ENCODE measurements at regions not wholly inside any gene's neighbourhood (a gene's known extent, or its start where the extent isn't known, plus 50 kb on each side); places are given as distances from the start of the nearest gene placed in this dataset.

DNA sequence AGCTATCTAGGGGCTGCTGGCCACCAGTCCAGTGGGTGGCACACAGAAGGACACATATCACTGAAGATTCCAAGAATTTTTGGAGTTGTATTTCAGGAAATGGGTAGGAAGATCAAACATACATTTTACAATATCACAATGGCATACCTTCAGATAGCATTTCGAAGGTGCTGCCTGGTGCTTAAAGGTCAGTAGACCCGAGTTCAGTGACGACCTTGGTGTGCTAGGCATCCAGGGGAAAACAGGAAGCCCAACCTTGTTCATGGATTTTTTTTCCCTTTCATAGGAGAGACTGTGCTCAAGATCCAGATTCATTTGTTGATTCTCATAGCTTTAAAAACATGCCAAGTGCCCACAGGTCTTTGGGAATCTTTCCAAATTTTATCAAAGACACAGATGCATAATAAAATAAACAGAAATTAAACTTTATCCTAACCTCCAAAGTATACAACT lies 51.0 kb upstream of the RCBTB2 start:
- TF ChIP-seq, protein P1, sequence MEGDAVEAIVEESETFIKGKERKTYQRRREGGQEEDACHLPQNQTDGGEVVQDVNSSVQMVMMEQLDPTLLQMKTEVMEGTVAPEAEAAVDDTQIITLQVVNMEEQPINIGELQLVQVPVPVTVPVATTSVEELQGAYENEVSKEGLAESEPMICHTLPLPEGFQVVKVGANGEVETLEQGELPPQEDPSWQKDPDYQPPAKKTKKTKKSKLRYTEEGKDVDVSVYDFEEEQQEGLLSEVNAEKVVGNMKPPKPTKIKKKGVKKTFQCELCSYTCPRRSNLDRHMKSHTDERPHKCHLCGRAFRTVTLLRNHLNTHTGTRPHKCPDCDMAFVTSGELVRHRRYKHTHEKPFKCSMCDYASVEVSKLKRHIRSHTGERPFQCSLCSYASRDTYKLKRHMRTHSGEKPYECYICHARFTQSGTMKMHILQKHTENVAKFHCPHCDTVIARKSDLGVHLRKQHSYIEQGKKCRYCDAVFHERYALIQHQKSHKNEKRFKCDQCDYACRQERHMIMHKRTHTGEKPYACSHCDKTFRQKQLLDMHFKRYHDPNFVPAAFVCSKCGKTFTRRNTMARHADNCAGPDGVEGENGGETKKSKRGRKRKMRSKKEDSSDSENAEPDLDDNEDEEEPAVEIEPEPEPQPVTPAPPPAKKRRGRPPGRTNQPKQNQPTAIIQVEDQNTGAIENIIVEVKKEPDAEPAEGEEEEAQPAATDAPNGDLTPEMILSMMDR (IDR thresholded peaks at IDR 0.05; ENCODE audit: extremely low read depth in 1 of 2, insufficient read depth in 1 of 2, low read depth in 1 of 2, low read length in 2 of 2), result no peak
- TF ChIP-seq POLR2A (IDR thresholded peaks at IDR 0.05; ENCODE audit: low read depth, low read length) (no peak), POLR2AphosphoS5 (IDR thresholded peaks at IDR 0.05; ENCODE audit: insufficient read depth, low read depth, low read length) (no peak), EZH2 (IDR thresholded peaks at IDR 0.05; ENCODE audit: borderline replicate concordance, low read depth, low read length, severe bottlenecking) (no peak), JUN (IDR thresholded peaks at IDR 0.05; ENCODE audit: borderline replicate concordance, insufficient read depth, insufficient read length, low read depth) (no peak)
- TF ChIP-seq, protein P2, sequence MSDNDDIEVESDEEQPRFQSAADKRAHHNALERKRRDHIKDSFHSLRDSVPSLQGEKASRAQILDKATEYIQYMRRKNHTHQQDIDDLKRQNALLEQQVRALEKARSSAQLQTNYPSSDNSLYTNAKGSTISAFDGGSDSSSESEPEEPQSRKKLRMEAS (IDR thresholded peaks at IDR 0.05; ENCODE audit: insufficient read depth, insufficient read length), result no peak
